Activated T-cell treated with anti-CD3 and anti-CD28 coated beads, Interleukin-2, amount 50 U/mL, for 72 hours (primary cell): ENCODE measurements at regions not wholly inside any gene's neighbourhood (a gene's known extent, or its start where the extent isn't known, plus 50 kb on each side); places are given as distances from the start of the nearest gene placed in this dataset.
A peak's percentile ranks its signal among the peaks of the same experiment; 100 is the strongest.
"Not testable (repeated sequence)": the region's sequence is repeated elsewhere in the genome, so short reads cannot be mapped to it uniquely, and the experiment has no call there.

Experiments
- ATAC-seq, 2 donors: fragments of 150-1000 bp; cut with Tn5 transposase; replicated peaks in 1 of 2; 2 replicates each; pipeline ENCODE4 v1.10.0; 2021; ENCODE audit warnings: moderate library complexity in 2 of 2, mild to moderate bottlenecking in 1 of 2
- DNase-seq, 2 donors: peaks; one replicate each; pipeline ENCODE4 v3.0.0; 2021 to 2022; ENCODE audit warnings: mixed read lengths in 1 of 2
- H3K27ac Mint-ChIP-seq: one replicate; pipeline ENCODE4 v1.8.0; 2022; ENCODE audit warnings: mild to moderate bottlenecking, moderate library complexity, mixed read lengths
- H3K27me3 Mint-ChIP-seq: one replicate; pipeline ENCODE4 v1.8.0; 2022; ENCODE audit warnings: low read depth, mixed read lengths
- H3K36me3 Mint-ChIP-seq, 2 donors: one replicate each; pipeline ENCODE4 v1.8.0; 2022; ENCODE audit warnings: mixed read lengths in 2 of 2, mild to moderate bottlenecking in 1 of 2; ENCODE audit not compliant: insufficient read depth in 2 of 2
- H3K4me1 Mint-ChIP-seq: one replicate; pipeline ENCODE4 v1.8.0; 2022; ENCODE audit warnings: low read depth, mixed read lengths
- H3K4me3 Mint-ChIP-seq, 2 donors: one replicate each; pipeline ENCODE4 v1.8.0; 2022; ENCODE audit warnings: mild to moderate bottlenecking in 2 of 2, mixed read lengths in 2 of 2, moderate library complexity in 2 of 2
- H3K9me3 Mint-ChIP-seq, 2 donors: one replicate each; pipeline ENCODE4 v1.8.0; 2022; ENCODE audit warnings: mixed read lengths in 2 of 2

DNA sequence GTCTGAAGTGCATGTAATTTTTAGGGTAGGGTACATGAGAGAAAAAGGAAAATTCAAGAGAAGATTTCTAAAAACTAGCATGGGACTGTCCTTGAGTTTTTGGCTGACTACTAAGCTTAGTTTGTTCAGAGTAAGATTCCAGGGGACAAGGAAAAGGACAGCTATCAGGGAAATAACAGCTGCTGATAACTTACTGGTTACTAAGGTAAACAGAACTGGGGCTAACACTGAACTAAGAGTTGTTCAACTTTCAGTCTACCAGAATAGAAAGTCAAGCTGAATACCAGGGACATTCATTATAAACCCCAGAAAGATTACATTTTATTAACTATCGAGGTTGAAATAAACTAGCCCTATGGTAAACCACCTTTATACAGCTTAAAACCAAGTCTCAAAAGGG lies 261.8 kb upstream of the CYRIA start:
- DNase-seq (no peak), ATAC-seq (no peak)
- Mint-ChIP-seq H3K27me3 (no peaks in the 10 kb centered on the region), H3K4me1 (no peaks in the 10 kb centered on the region), H3K4me3 (no peak overlapping the region), H3K36me3 (no peaks in the 10 kb centered on the region), H3K9me3 (peaks cover 3 to 7% of the 10 kb centered on the region in 2 donors), H3K27ac (no peak overlapping the region)

DNA sequence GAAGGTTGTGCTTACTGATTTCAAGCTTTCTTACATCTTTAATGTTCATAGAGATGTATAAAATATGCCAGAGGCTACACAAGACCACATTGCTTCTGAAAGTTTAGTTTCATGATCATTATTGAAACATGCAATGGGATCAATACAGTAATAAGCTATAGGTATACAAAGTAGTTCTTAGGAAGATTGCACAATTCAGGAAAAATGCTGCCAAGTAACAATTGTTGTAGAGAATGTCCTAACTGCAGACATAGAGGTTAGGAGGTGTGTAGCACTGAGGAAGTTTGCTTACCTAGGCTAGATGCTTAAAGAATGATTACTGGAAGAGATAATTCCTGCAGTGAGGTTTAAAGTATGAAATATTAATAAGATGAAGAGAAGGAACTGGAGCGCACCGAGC lies 259.5 kb upstream of the CYRIA start:
- peaks cover 3 to 7% of the 10 kb centered on the region in 2 donors for H3K9me3 Mint-ChIP-seq
- H3K36me3 Mint-ChIP-seq, result no peaks in the 10 kb centered on the region
- H3K27me3 Mint-ChIP-seq, result no peaks in the 10 kb centered on the region
- no peaks in the 10 kb centered on the region for H3K4me1 Mint-ChIP-seq
- H3K27ac Mint-ChIP-seq, result no peak overlapping the region
- DNase-seq (no peak), ATAC-seq (no peak)
- no peak overlapping the region for H3K4me3 Mint-ChIP-seq

DNA sequence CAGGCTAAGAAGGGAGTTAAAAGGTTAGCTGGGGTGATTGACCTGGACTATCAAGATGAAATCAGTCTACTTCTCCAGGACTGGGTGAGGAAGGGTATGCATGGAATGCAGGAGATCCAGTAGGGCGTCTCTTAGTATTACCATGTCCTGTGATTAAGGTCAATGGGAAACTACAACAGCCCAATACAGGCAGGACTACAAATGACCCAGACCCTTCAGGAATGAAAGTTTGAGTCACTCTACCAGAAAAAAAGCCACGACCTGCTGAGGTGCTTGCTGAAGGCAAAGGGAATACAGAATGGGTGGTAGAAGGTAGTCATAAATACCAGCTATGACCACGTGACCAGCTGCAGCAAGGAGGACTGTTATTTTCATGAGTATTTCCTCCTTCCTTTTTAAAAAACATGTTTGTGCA lies 249.7 kb upstream of the CYRIA start:
- not testable (repeated sequence) for H3K9me3 Mint-ChIP-seq, H3K4me3 Mint-ChIP-seq, ATAC-seq, DNase-seq, H3K27ac Mint-ChIP-seq, H3K36me3 Mint-ChIP-seq, H3K27me3 Mint-ChIP-seq, H3K4me1 Mint-ChIP-seq

DNA sequence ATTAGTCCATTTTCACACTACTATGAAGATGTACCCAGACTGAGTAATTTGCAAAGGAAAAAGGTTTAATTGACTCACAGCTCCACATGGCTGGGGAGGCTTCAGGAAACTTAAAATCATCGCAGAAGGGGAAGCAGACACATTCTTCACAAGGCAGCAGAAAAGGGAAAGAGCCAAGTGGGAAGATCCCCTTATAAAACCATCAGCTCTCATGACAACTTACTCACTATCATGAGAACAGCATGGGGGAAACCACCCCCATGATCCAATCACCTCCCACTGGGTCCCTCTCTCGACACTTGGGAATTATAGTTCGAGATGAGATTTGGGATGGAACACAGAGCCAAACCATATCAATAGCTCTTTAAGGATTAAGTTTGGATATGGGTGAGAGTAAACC lies 246.1 kb upstream of the CYRIA start:
- no peak for DNase-seq
- no peaks in the 10 kb centered on the region for H3K4me1 Mint-ChIP-seq
- no peaks in the 10 kb centered on the region for H3K36me3 Mint-ChIP-seq
- no peak for ATAC-seq
- peaks cover 0 to 3% of the 10 kb centered on the region in 2 donors for H3K9me3 Mint-ChIP-seq
- H3K27me3 Mint-ChIP-seq, result no peaks in the 10 kb centered on the region
- no peak overlapping the region for H3K27ac Mint-ChIP-seq
- H3K4me3 Mint-ChIP-seq, result no peak overlapping the region

DNA sequence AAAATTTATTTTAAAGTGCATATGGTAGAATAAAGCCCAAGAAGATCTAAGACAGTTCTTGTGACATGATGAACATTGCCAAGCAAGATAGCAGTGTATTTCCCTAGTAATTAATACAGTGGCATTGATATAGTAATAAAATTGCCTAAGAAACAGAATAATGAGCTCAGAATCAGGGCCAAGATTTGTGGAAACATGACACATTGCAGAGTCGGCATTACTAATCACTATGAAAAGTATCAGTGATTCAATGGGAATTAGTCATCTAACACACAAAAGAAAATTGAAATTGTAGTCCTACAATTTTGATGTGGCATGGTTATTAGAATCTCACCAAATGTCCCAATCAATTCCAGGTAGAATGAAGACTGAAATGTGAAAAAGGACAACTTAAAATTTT lies 243.0 kb upstream of the CYRIA start:
- no peaks in the 10 kb centered on the region for H3K36me3 Mint-ChIP-seq
- peaks cover 2 to 3% of the 10 kb centered on the region in 2 donors for H3K9me3 Mint-ChIP-seq
- no peaks in the 10 kb centered on the region for H3K4me1 Mint-ChIP-seq
- no peaks in the 10 kb centered on the region for H3K27me3 Mint-ChIP-seq
- H3K4me3 Mint-ChIP-seq, result no peak overlapping the region
- H3K27ac Mint-ChIP-seq, result no peak overlapping the region
- ATAC-seq (no peak), DNase-seq (no peak)

DNA sequence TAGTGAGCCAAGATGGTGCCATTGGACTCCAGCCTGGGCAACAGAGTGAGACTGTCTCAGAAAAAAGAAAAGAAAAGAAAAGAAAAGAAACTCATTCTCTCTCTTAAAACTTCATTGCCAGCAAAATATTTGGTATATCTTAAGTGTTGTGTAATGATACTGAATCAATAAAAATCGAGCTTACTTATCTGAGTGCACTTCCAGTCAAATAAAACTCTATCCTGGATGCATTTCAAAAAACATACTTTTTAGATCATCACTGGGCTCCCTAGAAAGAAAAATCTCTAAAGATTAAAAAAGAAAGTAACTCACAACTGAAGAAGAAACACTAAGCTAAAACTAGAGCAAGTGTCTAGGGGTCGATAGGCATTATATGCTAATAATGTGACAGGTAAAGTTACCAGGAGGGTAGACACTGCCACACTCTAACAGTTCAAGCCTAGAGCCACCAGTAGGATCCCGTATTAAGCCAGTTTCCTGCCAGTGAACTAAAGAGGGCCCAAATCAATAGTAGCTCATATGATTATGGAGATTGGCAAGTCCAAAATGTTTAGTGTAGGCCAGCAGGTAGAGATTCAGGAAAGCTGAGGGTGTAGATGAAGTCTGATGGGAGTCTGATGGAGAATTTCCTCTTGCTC lies 242.1 kb upstream of the CYRIA start:
- Mint-ChIP-seq H3K27ac (no peak overlapping the region), H3K27me3 (no peaks in the 10 kb centered on the region), H3K4me1 (no peaks in the 10 kb centered on the region), H3K9me3 (peaks cover 2 to 3% of the 10 kb centered on the region in 2 donors), H3K36me3 (no peaks in the 10 kb centered on the region), H3K4me3 (no peak overlapping the region)
- ATAC-seq (no peak), DNase-seq (no peak)

DNA sequence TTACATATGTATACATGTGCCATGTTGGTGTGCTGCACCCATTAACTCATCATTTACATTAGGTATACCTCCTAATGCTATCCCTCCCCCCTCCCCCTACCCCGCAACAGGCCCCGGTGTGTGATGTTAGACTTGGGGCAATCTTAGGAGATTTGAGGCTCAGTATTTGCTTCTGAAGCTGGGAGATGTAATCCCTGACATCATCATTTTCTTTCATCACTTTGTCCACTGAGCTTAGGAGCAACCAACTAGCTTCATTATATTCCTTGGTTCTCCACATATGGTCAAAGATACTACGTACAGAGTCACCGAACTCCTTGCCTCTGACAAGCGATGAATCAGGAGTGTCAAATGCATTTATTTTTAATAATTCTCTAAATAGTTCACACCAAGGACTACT lies 239.7 kb upstream of the CYRIA start:
- H3K27ac Mint-ChIP-seq, H3K4me1 Mint-ChIP-seq, H3K36me3 Mint-ChIP-seq, H3K9me3 Mint-ChIP-seq, H3K4me3 Mint-ChIP-seq, ATAC-seq, DNase-seq, H3K27me3 Mint-ChIP-seq: not testable (repeated sequence)

DNA sequence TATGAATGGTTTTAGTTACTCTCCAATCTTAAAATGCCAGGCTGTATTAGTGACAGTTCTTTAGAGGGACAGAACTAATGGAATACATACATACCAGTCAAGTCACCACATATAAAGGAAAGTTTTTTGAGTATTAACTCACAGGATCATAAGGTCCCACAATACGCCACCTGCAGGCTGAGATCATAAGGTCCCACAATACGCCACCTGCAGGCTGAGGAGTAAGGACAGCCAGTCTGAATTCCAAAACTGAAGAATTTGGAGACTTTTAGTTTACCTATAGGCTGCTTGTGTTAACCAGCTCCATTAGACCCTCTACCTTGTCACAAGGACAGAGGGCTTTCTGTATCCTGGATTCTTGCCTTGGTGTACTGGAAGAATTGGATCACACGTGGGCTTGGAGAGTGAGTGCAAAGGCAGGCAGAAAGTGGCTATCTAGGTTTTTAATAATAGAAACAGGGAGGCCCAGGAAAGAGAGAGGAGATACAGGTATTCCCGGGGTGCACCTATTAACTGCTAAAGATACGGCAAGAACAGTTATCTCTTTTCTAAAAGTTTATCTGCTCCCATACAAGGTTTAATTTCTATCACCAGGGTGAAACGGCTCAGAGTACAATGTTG lies 234.9 kb upstream of the CYRIA start:
- H3K4me3 Mint-ChIP-seq, result no peak overlapping the region
- DNase-seq, result peak in 1 of 2 donors; percentile 2
- no peaks in the 10 kb centered on the region for H3K4me1 Mint-ChIP-seq
- H3K9me3 Mint-ChIP-seq, result no peaks in the 10 kb centered on the region
- no peaks in the 10 kb centered on the region for H3K36me3 Mint-ChIP-seq
- no peak overlapping the region for H3K27ac Mint-ChIP-seq
- ATAC-seq, result no peak
- H3K27me3 Mint-ChIP-seq, result no peaks in the 10 kb centered on the region

DNA sequence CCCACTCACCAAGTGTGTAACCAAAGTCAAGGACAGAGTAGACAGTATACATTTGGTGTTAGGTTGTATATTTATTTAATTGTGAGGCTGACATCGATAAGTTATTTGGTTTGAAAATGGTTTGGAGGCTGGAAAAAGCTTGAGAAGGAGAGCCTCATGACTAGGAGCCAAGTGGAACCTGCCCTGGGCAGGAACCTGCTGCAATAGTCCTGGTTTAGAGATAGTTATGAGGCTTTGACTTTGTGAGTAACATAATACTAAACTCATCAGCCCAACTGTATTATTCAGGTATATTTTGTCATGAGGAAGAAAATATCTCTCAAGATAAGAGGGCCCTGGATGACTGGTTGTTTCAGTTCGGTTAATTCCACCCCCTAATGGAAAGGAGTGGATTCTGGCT lies 234.3 kb upstream of the CYRIA start:
- ATAC-seq (no peak), DNase-seq (no peak)
- no peaks in the 10 kb centered on the region for H3K4me1 Mint-ChIP-seq
- no peak overlapping the region for H3K4me3 Mint-ChIP-seq
- H3K27me3 Mint-ChIP-seq, result no peaks in the 10 kb centered on the region
- H3K9me3 Mint-ChIP-seq, result no peaks in the 10 kb centered on the region
- H3K36me3 Mint-ChIP-seq, result no peaks in the 10 kb centered on the region
- H3K27ac Mint-ChIP-seq, result no peak overlapping the region

DNA sequence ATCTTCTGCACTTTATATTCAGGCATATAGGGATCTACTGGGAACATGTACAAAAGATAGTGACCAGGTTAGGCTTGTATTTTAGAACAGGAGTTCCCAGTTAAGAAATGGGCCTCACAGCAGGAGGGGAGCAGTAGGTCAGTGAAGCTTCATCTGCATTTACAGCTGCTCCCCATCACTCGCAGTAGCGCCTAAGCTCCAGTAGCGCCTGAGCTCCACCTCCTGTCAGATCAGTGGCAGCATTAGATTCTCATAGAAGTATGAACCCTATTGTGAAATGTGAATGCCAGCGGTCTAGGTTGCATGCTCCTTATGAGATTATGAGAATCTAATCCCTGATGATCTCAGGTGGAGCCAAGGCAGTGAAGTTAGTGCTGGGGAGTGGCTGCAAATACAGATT lies 224.4 kb upstream of the CYRIA start:
- no peaks in the 10 kb centered on the region for H3K9me3 Mint-ChIP-seq
- ATAC-seq (no peak), DNase-seq (no peak)
- no peaks in the 10 kb centered on the region for H3K36me3 Mint-ChIP-seq
- H3K4me3 Mint-ChIP-seq, result no peak overlapping the region
- H3K27ac Mint-ChIP-seq, result no peak overlapping the region
- no peaks in the 10 kb centered on the region for H3K27me3 Mint-ChIP-seq
- no peaks in the 10 kb centered on the region for H3K4me1 Mint-ChIP-seq

DNA sequence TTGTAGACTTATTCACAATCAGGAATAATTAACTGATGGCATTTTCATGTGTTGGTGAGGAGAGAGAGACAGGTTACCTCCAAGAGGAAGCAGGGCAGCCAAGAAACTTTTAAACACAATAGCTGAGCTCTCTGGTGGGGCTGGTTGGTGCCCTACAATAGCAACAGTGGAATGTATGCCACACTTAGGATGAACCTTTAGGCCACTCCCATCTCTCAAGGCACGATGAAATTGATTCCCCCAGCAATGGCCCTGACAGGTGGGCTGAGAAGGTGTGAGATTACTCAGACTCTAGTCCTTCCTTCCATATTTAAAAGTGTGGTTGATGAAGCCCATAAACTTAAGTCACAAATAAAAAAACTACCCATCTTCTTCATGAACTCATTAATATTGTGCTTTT lies 219.4 kb upstream of the CYRIA start:
- H3K4me3 Mint-ChIP-seq, result no peak overlapping the region
- no peak for ATAC-seq

DNA sequence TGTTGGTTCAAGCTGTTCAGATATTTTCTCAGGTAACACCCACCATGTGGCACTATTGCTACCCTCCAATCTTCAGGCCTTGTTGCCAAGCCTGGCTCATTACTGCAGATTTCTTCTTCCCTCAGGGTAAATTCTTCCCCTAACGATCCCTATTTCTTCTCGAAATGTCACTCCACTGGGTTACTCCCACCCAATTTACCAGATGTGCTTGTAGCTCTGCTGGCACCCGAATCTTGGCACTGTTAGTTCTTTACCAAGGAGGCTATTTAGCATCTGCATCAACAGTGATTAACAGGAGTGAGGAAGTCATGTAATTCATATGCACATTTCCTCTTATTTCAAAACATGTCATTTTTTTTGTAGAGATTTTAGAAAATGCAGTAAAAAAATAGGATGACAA lies 217.1 kb upstream of the CYRIA start:
- ATAC-seq (no peak), DNase-seq (no peak)
- H3K27ac Mint-ChIP-seq, result no peak overlapping the region
- H3K4me3 Mint-ChIP-seq, result no peak overlapping the region
- H3K4me1 Mint-ChIP-seq, result no peaks in the 10 kb centered on the region
- H3K36me3 Mint-ChIP-seq, result no peaks in the 10 kb centered on the region
- peaks cover 0 to 3% of the 10 kb centered on the region in 2 donors for H3K9me3 Mint-ChIP-seq
- no peaks in the 10 kb centered on the region for H3K27me3 Mint-ChIP-seq

More for the DNA sequence above, 219.4 kb upstream of the CYRIA start:
- DNase-seq, result no peak
- Mint-ChIP-seq H3K27me3 (no peaks in the 10 kb centered on the region), H3K9me3 (peaks cover 0 to 3% of the 10 kb centered on the region in 2 donors), H3K27ac (no peak overlapping the region), H3K4me1 (no peaks in the 10 kb centered on the region), H3K36me3 (no peaks in the 10 kb centered on the region)

DNA sequence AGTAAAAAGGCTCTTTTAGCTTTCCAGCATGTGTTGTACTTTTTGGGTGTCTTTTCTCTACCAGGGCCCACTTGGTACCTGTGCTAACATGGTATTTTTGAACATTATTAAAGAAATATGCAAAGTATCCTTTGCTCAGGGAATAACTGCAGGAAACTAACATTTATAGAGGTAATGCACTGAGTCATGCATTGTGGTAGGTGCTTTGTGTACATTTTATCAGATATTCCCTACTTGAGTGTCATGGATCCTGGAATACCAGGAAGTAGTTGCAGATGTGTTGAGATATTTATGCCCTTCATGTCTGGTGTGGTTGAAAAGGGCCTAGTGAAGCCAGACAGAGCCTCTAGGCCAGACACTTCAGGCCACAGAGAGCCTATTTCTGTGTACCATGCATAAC lies 215.5 kb upstream of the CYRIA start:
- no peak for ATAC-seq
- H3K27ac Mint-ChIP-seq, result no peak overlapping the region
- no peaks in the 10 kb centered on the region for H3K4me1 Mint-ChIP-seq
- peaks cover 0 to 3% of the 10 kb centered on the region in 2 donors for H3K9me3 Mint-ChIP-seq
- no peak overlapping the region for H3K4me3 Mint-ChIP-seq
- H3K36me3 Mint-ChIP-seq, result no peaks in the 10 kb centered on the region
- DNase-seq, result no peak
- no peaks in the 10 kb centered on the region for H3K27me3 Mint-ChIP-seq

DNA sequence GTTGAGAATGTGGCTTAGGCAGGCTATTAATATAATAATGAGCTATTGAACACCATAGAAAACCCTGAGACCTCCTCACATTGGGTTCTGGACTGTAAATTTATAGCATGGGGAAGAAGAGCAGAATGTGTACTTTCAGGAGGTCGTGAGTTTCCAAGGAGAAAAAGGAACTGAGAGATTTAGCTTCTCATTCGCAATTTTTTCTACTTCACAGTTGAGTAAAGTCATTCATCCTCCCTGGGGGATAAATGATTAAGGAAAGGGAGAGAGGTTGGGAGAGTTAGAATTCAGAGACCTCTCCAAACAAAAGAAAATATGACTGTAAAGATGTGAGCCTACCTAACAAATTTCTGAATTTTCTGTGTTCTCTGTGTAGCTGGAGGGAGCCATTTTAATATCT lies 205.8 kb upstream of the CYRIA start:
- Mint-ChIP-seq H3K4me1 (no peaks in the 10 kb centered on the region), H3K27me3 (peaks cover 7% of the 10 kb centered on the region), H3K36me3 (no peaks in the 10 kb centered on the region), H3K4me3 (no peak overlapping the region), H3K9me3 (peaks cover 0 to 2% of the 10 kb centered on the region in 2 donors), H3K27ac (no peak overlapping the region)
- ATAC-seq, result no peak
- no peak for DNase-seq
